ENCODE measurements at regions not wholly inside any gene's neighbourhood (a gene's known extent, or its start where the extent isn't known, plus 50 kb on each side); places are given as distances from the start of the nearest gene placed in this dataset.

DNA sequence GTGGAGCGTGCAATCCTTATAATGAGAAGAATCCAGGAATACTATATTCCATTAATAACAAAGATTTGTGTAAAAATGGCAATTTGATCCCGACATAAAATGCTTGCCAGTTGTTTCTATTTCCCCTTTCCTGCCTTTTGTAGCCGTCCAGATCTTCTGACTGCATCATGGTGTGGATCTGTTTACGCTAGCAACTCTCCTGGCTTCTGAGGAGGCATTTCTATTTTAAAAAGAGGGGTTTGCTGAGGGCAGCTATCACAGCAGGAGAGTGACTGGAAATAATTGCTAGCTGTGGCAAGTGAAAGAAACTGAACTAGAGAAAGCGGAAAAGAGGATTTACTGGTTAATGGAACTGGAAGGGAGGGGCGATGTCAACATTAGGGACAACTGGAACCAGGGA, 145.6 kb downstream of the ATP23 start:
- TF ChIP-seq CTCF (IDR thresholded peaks at IDR 0.05) (no peak), POLR2A (IDR thresholded peaks at IDR 0.05) (no peak)
